ENCODE measurements at regions not wholly inside any gene's neighbourhood (a gene's known extent, or its start where the extent isn't known, plus 50 kb on each side); places are given as distances from the start of the nearest gene placed in this dataset.
A peak's percentile ranks its signal among the peaks of the same experiment; 100 is the strongest.

GRCh38 chr6:2505624-2506023 lies 245.1 kb downstream of the MYLK4 start:
- Histone ChIP-seq H3K27me3 (ENCODE audit: control insufficient read depth, insufficient read depth, low read length) (no peaks in the 10 kb centered on the region), H3K36me3 (ENCODE audit: control insufficient read depth, insufficient read depth, low read length) (no peaks in the 10 kb centered on the region), H3K4me3 (ENCODE audit: low read depth, low read length) (no peak overlapping the region)
- peak; percentile 19 for TF ChIP-seq CTCF (IDR thresholded peaks at IDR 0.05; ENCODE audit: insufficient read depth, low read length, severe bottlenecking)
- DNase-seq (ENCODE audit: low read depth): no peak
- FAIRE-seq: no peak

GRCh38 chr6:2504495-2505064 lies 246.1 kb downstream of the MYLK4 start:
- FAIRE-seq: no peak

GRCh38 chr6:2503816-2504494 lies 246.8 kb downstream of the MYLK4 start:
- H3K36me3 ChIP-seq (ENCODE audit: control insufficient read depth, insufficient read depth, low read length): no peaks in the 10 kb centered on the region
- no peak overlapping the region for H3K4me3 ChIP-seq (ENCODE audit: low read depth, low read length)
- peak; percentile 88 for FAIRE-seq
- DNase-seq (ENCODE audit: low read depth): peak; percentile 36
- no peak for TF ChIP-seq CTCF (IDR thresholded peaks at IDR 0.05; ENCODE audit: insufficient read depth, low read length, severe bottlenecking)
- H3K27me3 ChIP-seq (ENCODE audit: control insufficient read depth, insufficient read depth, low read length): no peaks in the 10 kb centered on the region

More at GRCh38 chr6:2504495-2505064, 246.1 kb downstream of the MYLK4 start:
- no peak for DNase-seq (ENCODE audit: low read depth)
- Histone ChIP-seq H3K36me3 (ENCODE audit: control insufficient read depth, insufficient read depth, low read length) (no peaks in the 10 kb centered on the region), H3K27me3 (ENCODE audit: control insufficient read depth, insufficient read depth, low read length) (no peaks in the 10 kb centered on the region), H3K4me3 (ENCODE audit: low read depth, low read length) (no peak overlapping the region)
- TF ChIP-seq CTCF (IDR thresholded peaks at IDR 0.05; ENCODE audit: insufficient read depth, low read length, severe bottlenecking): no peak

- DNase-seq (ENCODE audit: low read depth) (peak; percentile 27), FAIRE-seq (no peak)
- no peaks in the 10 kb centered on the region for H3K27me3 ChIP-seq (ENCODE audit: control insufficient read depth, insufficient read depth, low read length)
- TF ChIP-seq CTCF (IDR thresholded peaks at IDR 0.05; ENCODE audit: insufficient read depth, low read length, severe bottlenecking): no peak
- H3K36me3 ChIP-seq (ENCODE audit: control insufficient read depth, insufficient read depth, low read length): no peaks in the 10 kb centered on the region
- no peak overlapping the region for H3K4me3 ChIP-seq (ENCODE audit: low read depth, low read length)
These were observed 247.6 kb downstream of the MYLK4 start for GRCh38 chr6:2502998-2503674.

GRCh38 chr6:2502096-2502997 lies 248.4 kb downstream of the MYLK4 start:
- no peaks in the 10 kb centered on the region for H3K27me3 ChIP-seq (ENCODE audit: control insufficient read depth, insufficient read depth, low read length)

More at GRCh38 chr6:2502096-2502997, 248.4 kb downstream of the MYLK4 start:
- DNase-seq (ENCODE audit: low read depth) (no peak), FAIRE-seq (no peak)
- Histone ChIP-seq H3K4me3 (ENCODE audit: low read depth, low read length) (no peak overlapping the region), H3K36me3 (ENCODE audit: control insufficient read depth, insufficient read depth, low read length) (no peaks in the 10 kb centered on the region)
- TF ChIP-seq CTCF (IDR thresholded peaks at IDR 0.05; ENCODE audit: insufficient read depth, low read length, severe bottlenecking): no peak
